SH-SY5Y (cell line): ENCODE measurements at regions not wholly inside any gene's neighbourhood (a gene's known extent, or its start where the extent isn't known, plus 50 kb on each side); places are given as distances from the start of the nearest gene placed in this dataset.

Experiments used
- GATA2 ChIP-seq: IDR thresholded peaks from 2 replicates; pipeline ENCODE4 v1.6.1; 2011; ENCODE audit warnings: mild to moderate bottlenecking, low read depth, low read length
- GATA3 ChIP-seq: IDR thresholded peaks from 2 replicates; pipeline ENCODE4 v1.6.1; 2011; ENCODE audit warnings: low read depth, mild to moderate bottlenecking, low read length, moderate library complexity

GRCh38 chr14:40574780-40575179 is 1031.9 kb upstream of the LRFN5 start:
- TF ChIP-seq GATA3 (no peak), GATA2 (no peak)
